OCI-LY3 (cell line): ENCODE measurements at regions not wholly inside any gene's neighbourhood (a gene's known extent, or its start where the extent isn't known, plus 50 kb on each side); places are given as distances from the start of the nearest gene placed in this dataset.

ENCODE experiments used
- CTCF ChIP-seq: fragments of 200-600, 300-600 bp; sonication (generic); IDR thresholded peaks from 2 replicates; pipeline ENCODE4 v1.5.1; 2014; ENCODE audit warnings: antibody characterized with exemption, low read length, low read depth
- EZH2phosphoT487 ChIP-seq: fragments of 200-600 bp; shearing (Covaris generic); IDR thresholded peaks from 2 replicates; pipeline ENCODE4 v1.6.1; 2018; ENCODE audit warnings: antibody characterized with exemption, mixed run types, low read depth

GRCh38 chr3:180329187-180329586 lies 272.8 kb upstream of the TTC14 start:
- TF ChIP-seq EZH2phosphoT487 (no peak), CTCF (peak; percentile 17; the same call in 1 of the 2 replicates)
